Heart left ventricle (tissue), 16 donors: ENCODE measurements at regions not wholly inside any gene's neighbourhood (a gene's known extent, or its start where the extent isn't known, plus 50 kb on each side); places are given as distances from the start of the nearest gene placed in this dataset.

Experiments used
- ATAC-seq, 4 donors: fragments of 200-7000 bp; cut with Tn5 transposase; one replicate each; pipeline ENCODE4 v1.9.1; 2020 to 2022; ENCODE audit warnings: moderate library complexity in 4 of 4, mild to moderate bottlenecking in 3 of 4, moderate number of reproducible peaks in 1 of 4
- DNase-seq, 5 donors: peaks; one replicate each; pipeline ENCODE4 v3.0.0-alpha.2; 2020
- H3K27ac ChIP-seq, 12 donors: fragments of 200-600 bp; sonication (generic) in 4 of 12; one replicate each; pipeline versions ENCODE4 v1.5.0 to v1.8.0; 2016 to 2022; ENCODE audit warnings: mild to moderate bottlenecking in 2 of 12
- H3K27me3 ChIP-seq, 9 donors: fragments of 200-600 bp; sonication (generic) in 2 of 9; one replicate each; pipeline versions ENCODE4 v1.5.1 to v1.8.0; 2016 to 2022; ENCODE audit warnings: mild to moderate bottlenecking in 3 of 9
- H3K36me3 ChIP-seq, 9 donors: fragments of 200-600 bp; sonication (generic) in 2 of 9; one replicate each; pipeline versions ENCODE4 v1.5.0 to v1.8.0; 2018 to 2022; ENCODE audit warnings: mild to moderate bottlenecking in 2 of 9
- H3K4me1 ChIP-seq, 12 donors: fragments of 200-600 bp; sonication (generic) in 4 of 12; one replicate each; pipeline versions ENCODE4 v1.5.0 to v1.8.0; 2016 to 2022; ENCODE audit warnings: mild to moderate bottlenecking in 3 of 12
- H3K4me3 ChIP-seq, 12 donors: fragments of 200-600 bp; sonication (generic) in 4 of 12; one replicate each; pipeline versions ENCODE4 v1.5.0 to v1.8.0; 2017 to 2022; ENCODE audit warnings: mild to moderate bottlenecking in 9 of 12, moderate library complexity in 4 of 12
- H3K9me3 ChIP-seq, 12 donors: fragments of 200-600 bp; sonication (generic) in 4 of 12; one replicate each; pipeline versions ENCODE4 v1.5.0 to v1.8.0; 2016 to 2022; ENCODE audit warnings: mild to moderate bottlenecking in 1 of 12
- POLR2A ChIP-seq, 2 donors: fragments of 450-650 bp; IDR thresholded peaks; one replicate each; pipeline ENCODE4 v1.6.1; 2017; ENCODE audit warnings: antibody characterized with exemption in 2 of 2, mild to moderate bottlenecking in 2 of 2, moderate library complexity in 2 of 2
- WGBS, 4 donors: extraction: QIAGEN DNeasy Blood & Tissue Kit in 2 of 4; methylation state at CpG; one replicate each; pipeline versions ENCODE4 v1.1.5 to v1.1.7; 2013 to 2018; 5-methylcytosine and 5-hydroxymethylcytosine counted together
- intact Hi-C, 10 donors: fragments of 100-400 bp; cut with DNase I; formaldehyde crosslinking; loops; one replicate each; pipeline versions ENCODE4 v1.11.1 to v1.14.2; 2022
- TF ChIP-seq, protein P1 (sequence below), 12 donors: fragments of 200-600 bp; sonication (generic) in 4 of 12; IDR thresholded peaks; one replicate each; pipeline versions ENCODE4 v1.5.0 to v1.8.0; 2018 to 2022; ENCODE audit warnings: antibody characterized with exemption in 12 of 12, mild to moderate bottlenecking in 5 of 12
- donor health status: ischemic (EF 13 %, LVEDD 7.1; RV severe dilation, severe dysfunction).
- donor health status: healthy with polysubstance abuse.
- donor health status: DM: no; HTN: yes; CAD: no.
- donor health status: DM: no; HTN: no; CAD: no.
- donor health status: ischemic (EF 25% LVEDD 6.9; RV normal size, moderate dysfunction).
- donor health status: ischemic (EF 25% LVEDD 5.7; RV mildly dilated, moderate dysfunction).
- donor health status: healthy.
- donor health status: DM: yes; HTN: yes; CAD: no.
- donor health status: ischemic (EF 35%, LVEDD 5.7; RV mildly dilated, moderate dysfunction).
- donor health status: nonischemic (EF 11% LVEDD 7.7; RV severe dilation, severe dysfunction).
- donor health status: DM: yes; HTN: yes; CAD: no.
- donor health status: PGD.
- donor health status: ischemic (EF 29% LVEDD 5.4; RV normal size, mild dysfunction).
- donor health status: nonischemic (EF 23%, LVEDD 6.1; RV moderate dilation, normal function).

DNA sequence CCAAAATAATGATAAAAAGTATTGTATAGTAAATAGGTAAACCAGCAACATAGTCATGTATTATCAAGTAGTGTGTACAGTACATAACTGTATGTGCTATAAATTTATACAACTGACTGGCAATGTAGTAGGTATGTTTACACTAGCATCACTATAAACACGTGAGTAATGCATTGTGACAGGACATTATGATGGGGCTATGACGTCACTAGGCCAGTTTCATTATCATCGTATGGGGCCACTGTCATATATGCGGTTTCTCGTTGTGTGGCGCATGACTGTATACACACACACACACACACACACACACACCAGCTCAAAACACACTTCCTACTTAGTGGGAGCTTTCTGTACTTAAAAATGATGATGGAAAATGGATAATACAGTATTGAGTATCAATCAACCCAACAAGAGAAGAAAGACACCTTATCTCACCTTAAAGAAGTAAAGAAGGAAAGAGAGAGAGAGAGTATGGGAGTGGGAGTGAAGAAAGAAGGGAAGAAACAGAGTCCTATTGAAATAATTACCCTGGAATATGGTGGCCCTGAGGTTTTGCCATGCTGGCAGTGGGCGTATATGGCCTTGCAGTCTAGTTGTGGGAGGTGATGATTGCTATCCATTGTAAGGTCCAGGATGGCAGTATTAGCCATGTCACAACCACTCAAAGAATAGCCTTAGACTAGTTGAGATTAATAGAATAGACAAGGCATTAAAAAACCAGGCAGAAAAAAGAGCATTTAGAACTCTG is 186.4 kb upstream of the ZNF521 start:
- DNase-seq (no peak), ATAC-seq (no peak)
- H3K4me1 ChIP-seq, result no peaks in the 10 kb centered on the region
- no peaks in the 10 kb centered on the region for H3K9me3 ChIP-seq
- H3K27me3 ChIP-seq, result no peaks in the 10 kb centered on the region
- 91 to 93% (median 92%) methylated on average over 7 of the region's 7 CpGs for WGBS, 4 donors
- H3K27ac ChIP-seq, result no peak overlapping the region
- no peak overlapping the region for H3K4me3 ChIP-seq
- H3K36me3 ChIP-seq, result no peaks in the 10 kb centered on the region
- intact Hi-C loops, result loop anchor here in 1 of 10 donors (10.0 kb wide), 2 partner anchors 96 to 276 kb away; no protein-coding TSS in a partner anchor
- TF ChIP-seq, protein P1, sequence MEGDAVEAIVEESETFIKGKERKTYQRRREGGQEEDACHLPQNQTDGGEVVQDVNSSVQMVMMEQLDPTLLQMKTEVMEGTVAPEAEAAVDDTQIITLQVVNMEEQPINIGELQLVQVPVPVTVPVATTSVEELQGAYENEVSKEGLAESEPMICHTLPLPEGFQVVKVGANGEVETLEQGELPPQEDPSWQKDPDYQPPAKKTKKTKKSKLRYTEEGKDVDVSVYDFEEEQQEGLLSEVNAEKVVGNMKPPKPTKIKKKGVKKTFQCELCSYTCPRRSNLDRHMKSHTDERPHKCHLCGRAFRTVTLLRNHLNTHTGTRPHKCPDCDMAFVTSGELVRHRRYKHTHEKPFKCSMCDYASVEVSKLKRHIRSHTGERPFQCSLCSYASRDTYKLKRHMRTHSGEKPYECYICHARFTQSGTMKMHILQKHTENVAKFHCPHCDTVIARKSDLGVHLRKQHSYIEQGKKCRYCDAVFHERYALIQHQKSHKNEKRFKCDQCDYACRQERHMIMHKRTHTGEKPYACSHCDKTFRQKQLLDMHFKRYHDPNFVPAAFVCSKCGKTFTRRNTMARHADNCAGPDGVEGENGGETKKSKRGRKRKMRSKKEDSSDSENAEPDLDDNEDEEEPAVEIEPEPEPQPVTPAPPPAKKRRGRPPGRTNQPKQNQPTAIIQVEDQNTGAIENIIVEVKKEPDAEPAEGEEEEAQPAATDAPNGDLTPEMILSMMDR (IDR thresholded peaks at IDR 0.05), result no peak
- TF ChIP-seq POLR2A (IDR thresholded peaks at IDR 0.05), result no peak

DNA sequence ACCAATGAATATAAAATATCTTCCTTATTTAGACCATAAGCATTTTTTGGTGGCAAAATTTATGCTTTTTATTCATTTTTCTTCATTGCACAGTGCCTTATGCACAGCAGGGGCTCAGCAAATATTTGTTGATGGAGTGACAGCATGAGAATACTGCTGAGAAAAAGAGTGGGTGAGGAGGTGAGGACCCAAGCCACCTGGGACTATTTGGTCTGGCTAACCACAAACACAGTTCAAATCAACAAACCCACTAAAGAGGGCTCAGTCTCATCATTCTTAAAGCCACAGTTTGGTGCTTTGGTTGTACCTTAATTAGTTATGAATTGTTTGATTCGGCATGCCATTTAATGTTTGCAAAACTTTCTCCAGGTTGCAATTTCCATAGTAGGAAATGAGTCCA is 183.5 kb upstream of the ZNF521 start:
- no peaks in the 10 kb centered on the region for H3K4me1 ChIP-seq
- 88 to 99% (median 91%) methylated on average over 1 of the region's 1 CpG for WGBS, 4 donors
- intact Hi-C loops, result loop anchor here in 1 of 10 donors (10.0 kb wide), 2 partner anchors 99 to 279 kb away; no protein-coding TSS in a partner anchor
- no peaks in the 10 kb centered on the region for H3K27me3 ChIP-seq
- TF ChIP-seq, protein P1 (IDR thresholded peaks at IDR 0.05), result no peak
- no peak for TF ChIP-seq POLR2A (IDR thresholded peaks at IDR 0.05)
- no peak overlapping the region for H3K4me3 ChIP-seq
- H3K9me3 ChIP-seq, result no peaks in the 10 kb centered on the region
- no peaks in the 10 kb centered on the region for H3K36me3 ChIP-seq
- no peak overlapping the region for H3K27ac ChIP-seq
- ATAC-seq (no peak), DNase-seq (no peak)

DNA sequence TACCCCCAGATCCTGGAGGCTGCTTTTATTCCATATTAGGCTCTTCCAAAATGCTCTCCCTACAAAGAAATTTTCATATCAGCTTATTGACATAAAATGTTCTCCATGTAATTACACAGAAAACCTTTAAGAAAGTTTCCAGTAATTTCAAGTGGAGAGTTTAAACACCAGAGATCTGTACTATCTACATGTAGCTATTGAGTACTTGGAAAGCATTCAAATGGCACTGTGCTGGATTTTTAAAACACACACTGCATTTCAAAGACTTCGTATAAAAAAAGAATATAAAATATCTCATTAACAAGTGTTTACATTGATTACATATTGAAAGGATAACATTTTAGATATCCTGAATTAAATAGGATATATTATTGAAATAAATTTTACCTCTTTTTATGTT is 182.4 kb upstream of the ZNF521 start:
- Histone ChIP-seq H3K4me1 (no peaks in the 10 kb centered on the region), H3K36me3 (no peaks in the 10 kb centered on the region), H3K27ac (no peak overlapping the region), H3K27me3 (no peaks in the 10 kb centered on the region), H3K9me3 (no peaks in the 10 kb centered on the region), H3K4me3 (no peak overlapping the region)
- intact Hi-C loops, result loop anchor here in 1 of 10 donors (10.0 kb wide), 2 partner anchors 100 to 280 kb away; no protein-coding TSS in a partner anchor
- TF ChIP-seq, protein P1 (IDR thresholded peaks at IDR 0.05), result no peak
- no peak for TF ChIP-seq POLR2A (IDR thresholded peaks at IDR 0.05)
- DNase-seq (no peak), ATAC-seq (no peak)
- WGBS, 4 donors, result 34 to 40% (median 37%) methylated on average over 1 of the region's 1 CpG

DNA sequence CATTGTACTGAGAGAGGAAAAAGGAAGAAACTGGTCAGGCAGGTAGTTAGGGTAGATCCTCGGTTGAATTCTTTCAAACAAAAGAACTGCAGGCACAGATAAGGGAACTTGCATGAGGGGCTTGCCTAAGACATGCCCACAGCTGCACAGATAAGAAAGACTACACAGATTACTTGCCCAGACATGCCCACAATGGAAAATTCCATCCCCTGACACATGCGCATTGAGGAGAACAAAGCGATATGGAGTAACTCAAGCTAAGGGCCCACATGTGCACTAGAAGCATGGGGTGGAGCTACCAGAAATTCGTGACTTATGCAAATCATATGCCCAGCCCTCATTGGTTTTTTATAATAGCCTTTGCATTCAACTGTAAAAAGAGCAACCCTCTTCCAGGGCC is 181.3 kb upstream of the ZNF521 start:
- no peak for ATAC-seq
- no peaks in the 10 kb centered on the region for H3K9me3 ChIP-seq
- H3K4me3 ChIP-seq, result no peak overlapping the region
- TF ChIP-seq, protein P1 (IDR thresholded peaks at IDR 0.05), result no peak
- TF ChIP-seq POLR2A (IDR thresholded peaks at IDR 0.05), result no peak
- no peak overlapping the region for H3K27ac ChIP-seq
- intact Hi-C loops, result loop anchor here in 1 of 10 donors (10.0 kb wide), 2 partner anchors 102 to 282 kb away; no protein-coding TSS in a partner anchor
- no peaks in the 10 kb centered on the region for H3K4me1 ChIP-seq
- H3K36me3 ChIP-seq, result no peaks in the 10 kb centered on the region
- WGBS, 4 donors, result 87 to 92% (median 91%) methylated on average over 4 of the region's 4 CpGs
- no peaks in the 10 kb centered on the region for H3K27me3 ChIP-seq
- no peak for DNase-seq
